22Rv1 (cell line): ENCODE measurements at regions not wholly inside any gene's neighbourhood (a gene's known extent, or its start where the extent isn't known, plus 50 kb on each side); places are given as distances from the start of the nearest gene placed in this dataset.

Experiments used
- H3K27ac ChIP-seq: fragments of 450-650 bp; 2 replicates; pipeline ENCODE4 v1.5.1; 2017
- CTCF ChIP-seq: fragments of 450-650 bp; IDR thresholded peaks from 2 replicates; pipeline ENCODE4 v1.5.1; 2017; ENCODE audit warnings: mild to moderate bottlenecking
- ZFX ChIP-seq: fragments of 450-650 bp; IDR thresholded peaks from 2 replicates; pipeline ENCODE4 v1.6.1; 2017; ENCODE audit warnings: antibody characterized with exemption, borderline replicate concordance

GRCh38 chr10:4132216-4132556 is 347.2 kb upstream of the KLF6 start:
- no peak for TF ChIP-seq ZFX
- TF ChIP-seq CTCF, result no peak
- H3K27ac ChIP-seq, result no peak overlapping the region

GRCh38 chr10:4131407-4132215 is 346.6 kb upstream of the KLF6 start:
- H3K27ac ChIP-seq, result no peak overlapping the region
- no peak for TF ChIP-seq CTCF
- no peak for TF ChIP-seq ZFX

- TF ChIP-seq ZFX (no peak), CTCF (no peak)
- H3K27ac ChIP-seq, result no peak overlapping the region
Observed at GRCh38 chr10:4130685-4131084, 345.7 kb upstream of the KLF6 start.

- TF ChIP-seq ZFX (no peak), CTCF (no peak)
Observed at GRCh38 chr10:4129866-4130477, 345.0 kb upstream of the KLF6 start.

GRCh38 chr10:4127518-4128315 is 342.7 kb upstream of the KLF6 start:
- H3K27ac ChIP-seq, result no peak overlapping the region
- TF ChIP-seq CTCF (no peak), ZFX (no peak)

More at GRCh38 chr10:4129866-4130477, 345.0 kb upstream of the KLF6 start:
- no peak overlapping the region for H3K27ac ChIP-seq

GRCh38 chr10:4125776-4126175 is 340.8 kb upstream of the KLF6 start:
- H3K27ac ChIP-seq, result no peak overlapping the region
- TF ChIP-seq ZFX (no peak), CTCF (no peak)
